GM19463 (cell line): ENCODE measurements at regions not wholly inside any gene's neighbourhood (a gene's known extent, or its start where the extent isn't known, plus 50 kb on each side); places are given as distances from the start of the nearest gene placed in this dataset.
"Not testable (repeated sequence)": the region's sequence is repeated elsewhere in the genome, so short reads cannot be mapped to it uniquely, and the experiment has no call there.

Source experiments
- ATAC-seq: cut with Tn5 transposase; IDR thresholded peaks from one replicate; pipeline ENCODE4 v1.9.1; 2021; ENCODE audit warnings: mild to moderate bottlenecking, moderate library complexity; ENCODE audit not compliant: unreplicated experiment

GRCh38 chr10:121355161-121355560, 243.1 kb downstream of the FGFR2 start:
- no peak for ATAC-seq

GRCh38 chr10:121356183-121356582, 242.1 kb downstream of the FGFR2 start:
- ATAC-seq, result no peak

GRCh38 chr10:121357401-121357800, 240.8 kb downstream of the FGFR2 start:
- ATAC-seq, result no peak

- ATAC-seq, result no peak
Observed at GRCh38 chr10:121362026-121362425, 236.2 kb downstream of the FGFR2 start.

- no peak for ATAC-seq
Observed at GRCh38 chr10:121365566-121365965, 232.7 kb downstream of the FGFR2 start.

- ATAC-seq, result no peak
Observed at GRCh38 chr10:121368347-121369025, 229.8 kb downstream of the FGFR2 start.

- no peak for ATAC-seq
Observed at GRCh38 chr10:121369616-121370015, 228.6 kb downstream of the FGFR2 start.

- ATAC-seq, result no peak
Observed at GRCh38 chr10:121371836-121372235, 226.4 kb downstream of the FGFR2 start.

GRCh38 chr10:121373411-121373810, 224.8 kb downstream of the FGFR2 start:
- no peak for ATAC-seq

- no peak for ATAC-seq
Observed at GRCh38 chr10:121374121-121374520, 224.1 kb downstream of the FGFR2 start.

GRCh38 chr10:121375172-121375571, 223.1 kb downstream of the FGFR2 start:
- ATAC-seq, result no peak

- no peak for ATAC-seq
Observed at GRCh38 chr10:121378251-121378801, 219.9 kb downstream of the FGFR2 start.

- ATAC-seq, result no peak
Observed at GRCh38 chr10:121379013-121379412, 219.2 kb downstream of the FGFR2 start.

- no peak for ATAC-seq
Observed at GRCh38 chr10:121380211-121380610, 218.0 kb downstream of the FGFR2 start.

- not testable (repeated sequence) for ATAC-seq
Observed at GRCh38 chr10:121382029-121382520, 216.2 kb downstream of the FGFR2 start.

- no peak for ATAC-seq
Observed at GRCh38 chr10:121385136-121385535, 213.1 kb downstream of the FGFR2 start.

- ATAC-seq, result no peak
Observed at GRCh38 chr10:121392657-121393056, 205.6 kb downstream of the FGFR2 start.

- ATAC-seq, result no peak
Observed at GRCh38 chr10:121393522-121393921, 204.7 kb downstream of the FGFR2 start.

GRCh38 chr10:121400507-121400906, 197.7 kb downstream of the FGFR2 start:
- ATAC-seq, result not testable (repeated sequence)

GRCh38 chr10:121403527-121403926, 194.7 kb downstream of the FGFR2 start:
- ATAC-seq, result no peak

- no peak for ATAC-seq
Observed at GRCh38 chr10:121404611-121405010, 193.6 kb downstream of the FGFR2 start.

- no peak for ATAC-seq
Observed at GRCh38 chr10:121405096-121405495, 193.1 kb downstream of the FGFR2 start.

- ATAC-seq, result no peak
Observed at GRCh38 chr10:121405549-121405948, 192.7 kb downstream of the FGFR2 start.
